Panc1 (cell line): ENCODE measurements at regions not wholly inside any gene's neighbourhood (a gene's known extent, or its start where the extent isn't known, plus 50 kb on each side); places are given as distances from the start of the nearest gene placed in this dataset.

ENCODE experiments used
- ATAC-seq: fragments of 200-7000 bp; cut with Tn5 transposase; 2 replicates; pipeline ENCODE4 v1.9.1; 2020; ENCODE audit warnings: mild to moderate bottlenecking, moderate library complexity
- BruUV-seq: library from RNA; stranded (reverse); fragments of 400-500 nt; replicated peaks from 2 replicates; lab custom pipeline; 2021; lab: Mats Ljungman, UMichigan
- CTCF ChIA-PET: fragments of 300-600 bp; sonication (Branson Sonifier 250); formaldehyde crosslinking; loops from one replicate; lab custom pipeline; 2022; ENCODE audit warnings: antibody characterized with exemption; lab: Charles Lee
- POLR2A ChIA-PET: fragments of 300-600 bp; sonication (Branson Sonifier 250); formaldehyde crosslinking; loops from one replicate; lab custom pipeline; 2022; ENCODE audit warnings: antibody characterized with exemption; lab: Charles Lee
- DNase-seq: peaks from one replicate; pipeline ENCODE4 v3.0.0-alpha.2; 2010; ENCODE audit warnings: low read depth, low spot score
- H3K27ac ChIP-seq: 2 replicates; pipeline ENCODE4 v1.5.1; 2011; ENCODE audit warnings: mild to moderate bottlenecking, low read length, inconsistent platforms
- H3K27me3 ChIP-seq: fragments of 200-500 bp; sonication (Bioruptor generic); 2 replicates; pipeline ENCODE4 v1.6.0; 2014; ENCODE audit warnings: low read length, inconsistent platforms; ENCODE audit not compliant: control insufficient read depth, insufficient read depth
- H3K36me3 ChIP-seq: fragments of 200-500 bp; sonication (Bioruptor generic); 2 replicates; pipeline ENCODE4 v1.5.1; 2014; ENCODE audit warnings: inconsistent platforms, mild to moderate bottlenecking, low read length, moderate library complexity; ENCODE audit not compliant: control insufficient read depth, insufficient read depth
- H3K4me1 ChIP-seq: 2 replicates; pipeline ENCODE4 v1.5.1; 2011; ENCODE audit warnings: inconsistent platforms, mild to moderate bottlenecking, low read length, moderate library complexity; ENCODE audit not compliant: control insufficient read depth, insufficient read depth
- H3K4me3 ChIP-seq, 2 experiments: 2 replicates each; pipeline ENCODE4 v1.5.1; 2011 to 2012; ENCODE audit warnings: low read depth in 2 of 2, low read length in 2 of 2, mild to moderate bottlenecking in 2 of 2, inconsistent platforms in 1 of 2, moderate library complexity in 1 of 2
- H3K9me3 ChIP-seq: fragments of 200-500 bp; sonication (Bioruptor generic); 2 replicates; pipeline ENCODE4 v1.5.1; 2014; ENCODE audit warnings: low read depth, mild to moderate bottlenecking, inconsistent platforms, low read length, moderate library complexity; ENCODE audit not compliant: control insufficient read depth, insufficient read depth
- POLR2AphosphoS5 ChIP-seq: IDR thresholded peaks from 2 replicates; pipeline ENCODE4 v1.6.1; 2012; ENCODE audit warnings: mild to moderate bottlenecking, low read depth, low read length, moderate library complexity
- SIN3A ChIP-seq: IDR thresholded peaks from 2 replicates; pipeline ENCODE4 v1.6.1; 2012; ENCODE audit warnings: low read depth, mild to moderate bottlenecking, low read length, moderate library complexity, borderline replicate concordance; ENCODE audit not compliant: insufficient read depth
- TCF7L2 ChIP-seq: IDR thresholded peaks from 2 replicates; pipeline ENCODE4 v1.6.1; 2011; ENCODE audit warnings: mild to moderate bottlenecking, low read depth, low read length, inconsistent platforms
- in situ Hi-C: cut with HindIII; loops from 2 replicates; pipeline ENCODE4 v1.10.0; 2016; ENCODE audit warnings: low sequenced_read_pairs, low pct_unique_long_range_greater_than_20kb
- intact Hi-C: fragments of 100-400 bp; cut with micrococcal nuclease; formaldehyde crosslinking; loops from one replicate; pipeline ENCODE4 v1.10.0; 2022; ENCODE audit not compliant: unreplicated experiment
- TF ChIP-seq, protein P1 (sequence below): fragments of 450-650 bp; IDR thresholded peaks from 2 replicates; pipeline ENCODE4 v1.5.1; 2017; ENCODE audit warnings: mild to moderate bottlenecking
- TF ChIP-seq, protein P2 (sequence below), 2 experiments: IDR thresholded peaks; 2 replicates each; pipeline ENCODE4 v1.6.1; 2011 to 2012; ENCODE audit warnings: low read depth in 2 of 2, control low read depth in 1 of 2, low read length in 1 of 2, mild to moderate bottlenecking in 1 of 2, moderate library complexity in 1 of 2; ENCODE audit not compliant: insufficient read depth in 1 of 2

DNA sequence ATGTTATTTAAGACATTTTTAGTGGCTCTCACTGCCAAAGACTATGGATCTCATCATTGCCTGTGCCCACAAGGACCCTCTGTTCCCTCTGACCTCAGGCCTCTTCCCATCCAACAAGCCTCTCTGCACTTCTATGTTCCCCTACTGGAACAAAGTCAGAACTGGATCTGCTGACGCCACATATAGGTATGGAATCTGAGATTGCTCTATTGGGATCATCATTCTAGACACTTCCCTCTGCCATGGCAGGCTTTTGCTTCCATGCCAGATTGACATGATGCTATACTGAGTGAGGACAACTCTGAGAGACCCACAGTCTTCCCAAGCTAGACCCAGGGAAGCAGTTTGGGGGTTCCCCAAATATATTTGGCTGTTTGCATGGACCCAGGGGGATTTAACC lies 76.0 kb upstream of the ZNF648 start:
- TF ChIP-seq, protein P1, sequence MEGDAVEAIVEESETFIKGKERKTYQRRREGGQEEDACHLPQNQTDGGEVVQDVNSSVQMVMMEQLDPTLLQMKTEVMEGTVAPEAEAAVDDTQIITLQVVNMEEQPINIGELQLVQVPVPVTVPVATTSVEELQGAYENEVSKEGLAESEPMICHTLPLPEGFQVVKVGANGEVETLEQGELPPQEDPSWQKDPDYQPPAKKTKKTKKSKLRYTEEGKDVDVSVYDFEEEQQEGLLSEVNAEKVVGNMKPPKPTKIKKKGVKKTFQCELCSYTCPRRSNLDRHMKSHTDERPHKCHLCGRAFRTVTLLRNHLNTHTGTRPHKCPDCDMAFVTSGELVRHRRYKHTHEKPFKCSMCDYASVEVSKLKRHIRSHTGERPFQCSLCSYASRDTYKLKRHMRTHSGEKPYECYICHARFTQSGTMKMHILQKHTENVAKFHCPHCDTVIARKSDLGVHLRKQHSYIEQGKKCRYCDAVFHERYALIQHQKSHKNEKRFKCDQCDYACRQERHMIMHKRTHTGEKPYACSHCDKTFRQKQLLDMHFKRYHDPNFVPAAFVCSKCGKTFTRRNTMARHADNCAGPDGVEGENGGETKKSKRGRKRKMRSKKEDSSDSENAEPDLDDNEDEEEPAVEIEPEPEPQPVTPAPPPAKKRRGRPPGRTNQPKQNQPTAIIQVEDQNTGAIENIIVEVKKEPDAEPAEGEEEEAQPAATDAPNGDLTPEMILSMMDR, result no peak
- TF ChIP-seq SIN3A (no peak), TCF7L2 (no peak)
- Histone ChIP-seq H3K36me3 (no peaks in the 10 kb centered on the region), H3K4me1 (no peaks in the 10 kb centered on the region), H3K27ac (no peak overlapping the region), H3K4me3 (no peak overlapping the region), H3K9me3 (no peaks in the 10 kb centered on the region), H3K27me3 (no peaks in the 10 kb centered on the region)
- intact Hi-C loops, result no loop called here
- DNase-seq (no peak), ATAC-seq (no peak)
- in situ Hi-C loops, result no loop called here
- ChIA-PET POLR2A (no interaction called here), CTCF (interaction anchor here (0.6 kb wide), 1 partner anchor 262 kb away, joined by 3 read pairs; no protein-coding TSS in a partner anchor)
- no TSS peak for BruUV-seq

DNA sequence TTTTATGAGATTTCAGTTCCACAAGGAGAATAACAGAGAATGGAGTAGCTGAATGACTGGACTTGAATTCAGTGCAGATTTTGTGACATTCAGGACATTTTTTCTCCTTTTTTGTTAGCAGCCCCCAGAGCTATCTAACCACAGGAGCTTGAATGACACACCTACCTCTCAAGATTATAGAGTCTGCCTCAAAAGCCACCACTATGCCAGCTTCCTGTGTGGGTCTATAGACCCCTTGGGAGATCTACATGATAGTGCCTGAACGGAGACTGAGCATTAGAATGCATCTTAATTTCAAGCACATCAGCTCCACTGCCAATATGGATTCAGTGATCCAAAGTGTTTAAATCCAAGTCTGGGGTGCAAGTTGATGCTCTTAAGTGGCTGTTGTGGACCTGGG lies 74.4 kb upstream of the ZNF648 start:
- intact Hi-C loops, result no loop called here
- CTCF ChIA-PET, result no interaction called here
- BruUV-seq, result no TSS peak
- POLR2A ChIA-PET, result no interaction called here
- in situ Hi-C loops, result no loop called here
- H3K36me3 ChIP-seq, result no peaks in the 10 kb centered on the region
- H3K4me3 ChIP-seq, result no peak overlapping the region
- H3K9me3 ChIP-seq, result no peaks in the 10 kb centered on the region
- H3K27ac ChIP-seq, result no peak overlapping the region
- TF ChIP-seq TCF7L2 (no peak), SIN3A (no peak), POLR2AphosphoS5 (no peak)
- TF ChIP-seq, protein P1, result no peak
- TF ChIP-seq, protein P2, sequence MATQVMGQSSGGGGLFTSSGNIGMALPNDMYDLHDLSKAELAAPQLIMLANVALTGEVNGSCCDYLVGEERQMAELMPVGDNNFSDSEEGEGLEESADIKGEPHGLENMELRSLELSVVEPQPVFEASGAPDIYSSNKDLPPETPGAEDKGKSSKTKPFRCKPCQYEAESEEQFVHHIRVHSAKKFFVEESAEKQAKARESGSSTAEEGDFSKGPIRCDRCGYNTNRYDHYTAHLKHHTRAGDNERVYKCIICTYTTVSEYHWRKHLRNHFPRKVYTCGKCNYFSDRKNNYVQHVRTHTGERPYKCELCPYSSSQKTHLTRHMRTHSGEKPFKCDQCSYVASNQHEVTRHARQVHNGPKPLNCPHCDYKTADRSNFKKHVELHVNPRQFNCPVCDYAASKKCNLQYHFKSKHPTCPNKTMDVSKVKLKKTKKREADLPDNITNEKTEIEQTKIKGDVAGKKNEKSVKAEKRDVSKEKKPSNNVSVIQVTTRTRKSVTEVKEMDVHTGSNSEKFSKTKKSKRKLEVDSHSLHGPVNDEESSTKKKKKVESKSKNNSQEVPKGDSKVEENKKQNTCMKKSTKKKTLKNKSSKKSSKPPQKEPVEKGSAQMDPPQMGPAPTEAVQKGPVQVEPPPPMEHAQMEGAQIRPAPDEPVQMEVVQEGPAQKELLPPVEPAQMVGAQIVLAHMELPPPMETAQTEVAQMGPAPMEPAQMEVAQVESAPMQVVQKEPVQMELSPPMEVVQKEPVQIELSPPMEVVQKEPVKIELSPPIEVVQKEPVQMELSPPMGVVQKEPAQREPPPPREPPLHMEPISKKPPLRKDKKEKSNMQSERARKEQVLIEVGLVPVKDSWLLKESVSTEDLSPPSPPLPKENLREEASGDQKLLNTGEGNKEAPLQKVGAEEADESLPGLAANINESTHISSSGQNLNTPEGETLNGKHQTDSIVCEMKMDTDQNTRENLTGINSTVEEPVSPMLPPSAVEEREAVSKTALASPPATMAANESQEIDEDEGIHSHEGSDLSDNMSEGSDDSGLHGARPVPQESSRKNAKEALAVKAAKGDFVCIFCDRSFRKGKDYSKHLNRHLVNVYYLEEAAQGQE (IDR thresholded peaks at IDR 0.05; ENCODE audit: insufficient read depth in 1 of 2, low read depth in 2 of 2, low read length in 1 of 2), result no peak
- H3K27me3 ChIP-seq, result no peaks in the 10 kb centered on the region
- no peaks in the 10 kb centered on the region for H3K4me1 ChIP-seq
- DNase-seq (no peak), ATAC-seq (no peak)
